HCT116 (cell line): ENCODE measurements at regions not wholly inside any gene's neighbourhood (a gene's known extent, or its start where the extent isn't known, plus 50 kb on each side); places are given as distances from the start of the nearest gene placed in this dataset.

Source experiments
- ATAC-seq: fragments of 200-7000 bp; cut with Tn5 transposase; 2 replicates; pipeline ENCODE4 v1.9.1; 2020; ENCODE audit warnings: mild to moderate bottlenecking, moderate library complexity
- BruUV-seq: library from RNA; stranded (reverse); fragments of 400-500 nt; replicated peaks from 2 replicates; lab custom pipeline; 2021; lab: Mats Ljungman, UMichigan
- CTCF ChIA-PET: fragments of 300-600 bp; sonication (Branson Sonifier 250); formaldehyde crosslinking; loops from one replicate; lab custom pipeline; 2021; ENCODE audit warnings: antibody characterized with exemption; lab: Charles Lee
- POLR2A ChIA-PET: fragments of 300-600, 350-600 bp; sonication (Branson Sonifier 250); formaldehyde crosslinking; loops from one replicate; lab custom pipeline; 2021; ENCODE audit warnings: antibody characterized with exemption; lab: Charles Lee
- RAD21 ChIA-PET, 2 experiments: fragments of 300-600 bp; sonication (Branson Sonifier 250); formaldehyde crosslinking; loops; one replicate each; lab custom pipeline; 2023; ENCODE audit warnings: low total read pairs in 2 of 2; ENCODE audit not compliant: uncharacterized antibody in 2 of 2, unreplicated experiment in 2 of 2, low non-redundant PET in 1 of 2; lab: Charles Lee
- DNase-seq: peaks from one replicate; pipeline ENCODE4 v3.0.0-alpha.2; 2010; ENCODE audit warnings: low read depth, low spot score
- H2AFZ ChIP-seq: fragments of 200-600 bp; shearing (Covaris generic), sonication (generic); 2 replicates; pipeline ENCODE4 v1.6.1; 2017; ENCODE audit warnings: low read depth, mixed run types, mixed read lengths, antibody characterized with exemption, low read length; ENCODE audit not compliant: poor library complexity, severe bottlenecking
- H3K27ac ChIP-seq: 2 replicates; pipeline ENCODE4 v1.5.1; 2012; ENCODE audit warnings: low read depth, low read length
- H3K27me3 ChIP-seq: fragments of 200-600 bp; sonication (generic); 2 replicates; pipeline ENCODE4 v1.6.1; 2016; ENCODE audit warnings: mixed run types, low read length, mixed read lengths; ENCODE audit not compliant: insufficient read depth
- H3K36me3 ChIP-seq, 2 experiments: fragments of 200-500 bp in 1 of 2; fragments of 200-600 bp in 1 of 2; sonication (Bioruptor generic) in 1 of 2; sonication (generic) in 1 of 2; 2 replicates each; pipeline versions ENCODE4 v1.5.1 to v1.6.1; 2014 to 2016; ENCODE audit warnings: low read length in 2 of 2, inconsistent platforms in 1 of 2, mixed read lengths in 1 of 2, mixed run types in 1 of 2; ENCODE audit not compliant: insufficient read depth in 2 of 2, control insufficient read depth in 1 of 2
- H3K4me1 ChIP-seq, 2 experiments: fragments of 200-600 bp in 1 of 2; sonication (generic) in 1 of 2; 2 replicates each; pipeline versions ENCODE4 v1.5.1 to v1.6.1; 2012 to 2017; ENCODE audit warnings: low read length in 2 of 2, inconsistent platforms in 1 of 2, mild to moderate bottlenecking in 1 of 2, mixed read lengths in 1 of 2, mixed run types in 1 of 2, moderate library complexity in 1 of 2; ENCODE audit not compliant: insufficient read depth in 2 of 2, control insufficient read depth in 1 of 2
- H3K4me2 ChIP-seq: fragments of 200-600 bp; sonication (generic); 2 replicates; pipeline ENCODE4 v1.6.1; 2017; ENCODE audit warnings: mixed run types, low read length, mixed read lengths
- H3K4me3 ChIP-seq, 2 experiments: fragments of 200-600 bp in 1 of 2; sonication (generic) in 1 of 2; replicated peaks in 1 of 2; 2 replicates each; pipeline ENCODE4 v1.5.1; 2011 to 2016; ENCODE audit warnings: low read length in 2 of 2, control low read depth in 1 of 2, low read depth in 1 of 2, mild to moderate bottlenecking in 1 of 2, mixed read lengths in 1 of 2, mixed run types in 1 of 2
- H3K79me2 ChIP-seq: fragments of 200-600 bp; sonication (generic); 2 replicates; pipeline ENCODE4 v1.6.1; 2017; ENCODE audit warnings: mild to moderate bottlenecking, mixed run types, low read length, moderate library complexity, mixed read lengths; ENCODE audit not compliant: insufficient read depth
- H3K9ac ChIP-seq: fragments of 200-600 bp; sonication (generic); 2 replicates; pipeline ENCODE4 v1.6.1; 2016; ENCODE audit warnings: low read length, mixed read lengths
- H3K9me2 ChIP-seq: fragments of 200-600 bp; sonication (generic), shearing (Covaris generic); 2 replicates; pipeline ENCODE4 v1.6.1; 2017; ENCODE audit warnings: mixed run types, mild to moderate bottlenecking, moderate library complexity; ENCODE audit not compliant: insufficient read depth
- H3K9me3 ChIP-seq, 2 experiments: fragments of 200-500 bp in 1 of 2; fragments of 200-600 bp in 1 of 2; sonication (Bioruptor generic) in 1 of 2; sonication (generic) in 1 of 2; 2 replicates each; pipeline ENCODE4 v1.6.1; 2014 to 2017; ENCODE audit warnings: low read length in 2 of 2, mixed read lengths in 2 of 2, inconsistent platforms in 1 of 2, low read depth in 1 of 2, mild to moderate bottlenecking in 1 of 2, mixed run types in 1 of 2, moderate library complexity in 1 of 2; ENCODE audit not compliant: control insufficient read depth in 1 of 2, insufficient read depth in 1 of 2
- H4K20me1 ChIP-seq: fragments of 200-600 bp; sonication (generic), shearing (Covaris generic); 2 replicates; pipeline ENCODE4 v1.6.1; 2017; ENCODE audit warnings: mixed run types, mild to moderate bottlenecking, moderate library complexity; ENCODE audit not compliant: insufficient read depth
- CBX3 ChIP-seq: IDR thresholded peaks from 2 replicates; pipeline ENCODE4 v1.6.1; 2012; ENCODE audit warnings: low read depth
- CTCF ChIP-seq, 3 experiments: fragments of 200-600 bp in 1 of 3; sonication (generic) in 1 of 3; IDR thresholded peaks in 2 of 3; conservative IDR thresholded peaks in 1 of 3; 2 replicates each; pipeline ENCODE4 v1.5.1; 2012 to 2017; ENCODE audit warnings: low read depth in 2 of 3, low read length in 2 of 3, antibody characterized with exemption in 1 of 3, borderline replicate concordance in 1 of 3, control low read depth in 1 of 3, mild to moderate bottlenecking in 1 of 3, mixed read lengths in 1 of 3, mixed run types in 1 of 3, moderate library complexity in 1 of 3; ENCODE audit not compliant: insufficient read depth in 1 of 3
- ELF1 ChIP-seq: IDR thresholded peaks from 2 replicates; pipeline ENCODE4 v1.6.1; 2012; ENCODE audit warnings: low read depth, borderline replicate concordance
- FOSL1 ChIP-seq: IDR thresholded peaks from 2 replicates; pipeline ENCODE4 v1.6.1; 2012; ENCODE audit warnings: low read depth
- POLR2AphosphoS5 ChIP-seq: IDR thresholded peaks from 2 replicates; pipeline ENCODE4 v1.6.1; 2011; ENCODE audit warnings: mild to moderate bottlenecking, low read depth, low read length, moderate library complexity
- SP1 ChIP-seq: IDR thresholded peaks from 2 replicates; pipeline ENCODE4 v1.6.1; 2012; ENCODE audit warnings: low read depth
- SRF ChIP-seq: IDR thresholded peaks from 2 replicates; pipeline ENCODE4 v1.6.1; 2012; ENCODE audit warnings: low read depth
- ZFX ChIP-seq: fragments of 450-650 bp; IDR thresholded peaks from 2 replicates; pipeline ENCODE4 v1.6.1; 2017
- intact Hi-C: fragments of 100-400 bp; cut with micrococcal nuclease; formaldehyde crosslinking; loops from 2 replicates; pipeline ENCODE4 v1.10.0; 2022
- TF ChIP-seq, protein P1 (sequence below): IDR thresholded peaks from 2 replicates; pipeline ENCODE4 v1.6.1; 2011; ENCODE audit warnings: mild to moderate bottlenecking, low read length, moderate library complexity; ENCODE audit not compliant: insufficient replicate concordance; ENCODE audit errors: extremely low read depth

- H3K27me3 ChIP-seq: no peaks in the 10 kb centered on the region
- TF ChIP-seq CBX3 (no peak), SRF (no peak)
- H3K9me2 ChIP-seq: no peaks in the 10 kb centered on the region
- POLR2A ChIA-PET: interaction anchor here (0.6 to 2.7 kb wide), 2 partner anchors 20 to 71 kb away, joined by 3 to 13 read pairs; no protein-coding TSS in a partner anchor
- H2AFZ ChIP-seq: no peak overlapping the region
- H3K9ac ChIP-seq: peak overlapping the region; percentile 58
- no peaks in the 10 kb centered on the region for H3K79me2 ChIP-seq
- peaks cover 23 to 100% of the 10 kb centered on the region in 2 experiments for H3K4me1 ChIP-seq
- no peak for DNase-seq
- ATAC-seq: no peak
- H3K36me3 ChIP-seq: no peaks in the 10 kb centered on the region
- H4K20me1 ChIP-seq: no peaks in the 10 kb centered on the region
- no peaks in the 10 kb centered on the region for H3K9me3 ChIP-seq
- peak overlapping the region; percentile 66 for H3K4me2 ChIP-seq
- H3K27ac ChIP-seq: no peak overlapping the region
- CTCF ChIA-PET: interaction anchor here (1.2 kb wide), 1 partner anchor 55 kb away, joined by 3 read pairs; no protein-coding TSS in a partner anchor
- BruUV-seq: no TSS peak
- intact Hi-C loops: loop anchor here (5.0 kb wide), 1 partner anchor 118 kb away; no protein-coding TSS in a partner anchor
- no peak overlapping the region for H3K4me3 ChIP-seq
- RAD21 ChIA-PET: no interaction called here
Measured at GRCh38 chr6:6804843-6805615, 216.5 kb downstream of the LY86 start.

GRCh38 chr6:6806844-6807518 is 218.5 kb downstream of the LY86 start:
- Histone ChIP-seq H3K4me2 (peak overlapping the region; percentile 50), H2AFZ (no peak overlapping the region), H4K20me1 (no peaks in the 10 kb centered on the region), H3K79me2 (no peaks in the 10 kb centered on the region), H3K9ac (peak overlapping the region; percentile 41), H3K36me3 (no peaks in the 10 kb centered on the region), H3K4me1 (peaks cover 36 to 100% of the 10 kb centered on the region in 2 experiments), H3K9me2 (no peaks in the 10 kb centered on the region), H3K4me3 (no peak overlapping the region), H3K27ac (peak overlapping the region; percentile 36; the same call in 1 of the 2 replicates), H3K9me3 (no peaks in the 10 kb centered on the region), H3K27me3 (no peaks in the 10 kb centered on the region)
- no peak for DNase-seq
- POLR2A ChIA-PET: interaction anchor here (1.3 to 2.7 kb wide), 3 partner anchors 18 to 353 kb away, joined by 3 to 13 read pairs (median 6); no protein-coding TSS in a partner anchor
- BruUV-seq: no TSS peak
- intact Hi-C loops: no loop called here
- RAD21 ChIA-PET: no interaction called here
- CTCF ChIA-PET: interaction anchor here (1.1 kb wide), 1 partner anchor 110 kb away, joined by 5 read pairs; no protein-coding TSS in a partner anchor
- no peak for ATAC-seq
- TF ChIP-seq ZFX (no peak), POLR2AphosphoS5 (no peak; the same call in 1 of the 2 replicates), SP1 (no peak), FOSL1 (no peak), ELF1 (no peak), CTCF (IDR thresholded peaks at IDR 0.05 in 2 of 3, conservative IDR thresholded peaks at IDR 0.05 in 1 of 3; ENCODE audit: borderline replicate concordance in 1 of 3, insufficient read depth in 1 of 3, low read depth in 2 of 3, low read length in 2 of 3) (no peak)
- TF ChIP-seq, protein P1, sequence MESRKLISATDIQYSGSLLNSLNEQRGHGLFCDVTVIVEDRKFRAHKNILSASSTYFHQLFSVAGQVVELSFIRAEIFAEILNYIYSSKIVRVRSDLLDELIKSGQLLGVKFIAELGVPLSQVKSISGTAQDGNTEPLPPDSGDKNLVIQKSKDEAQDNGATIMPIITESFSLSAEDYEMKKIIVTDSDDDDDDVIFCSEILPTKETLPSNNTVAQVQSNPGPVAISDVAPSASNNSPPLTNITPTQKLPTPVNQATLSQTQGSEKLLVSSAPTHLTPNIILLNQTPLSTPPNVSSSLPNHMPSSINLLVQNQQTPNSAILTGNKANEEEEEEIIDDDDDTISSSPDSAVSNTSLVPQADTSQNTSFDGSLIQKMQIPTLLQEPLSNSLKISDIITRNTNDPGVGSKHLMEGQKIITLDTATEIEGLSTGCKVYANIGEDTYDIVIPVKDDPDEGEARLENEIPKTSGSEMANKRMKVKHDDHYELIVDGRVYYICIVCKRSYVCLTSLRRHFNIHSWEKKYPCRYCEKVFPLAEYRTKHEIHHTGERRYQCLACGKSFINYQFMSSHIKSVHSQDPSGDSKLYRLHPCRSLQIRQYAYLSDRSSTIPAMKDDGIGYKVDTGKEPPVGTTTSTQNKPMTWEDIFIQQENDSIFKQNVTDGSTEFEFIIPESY: no peak
